HG03432 (cell line): ENCODE measurements at regions not wholly inside any gene's neighbourhood (a gene's known extent, or its start where the extent isn't known, plus 50 kb on each side); places are given as distances from the start of the nearest gene placed in this dataset.

Source experiments
- ATAC-seq: cut with Tn5 transposase; IDR thresholded peaks from one replicate; pipeline ENCODE4 v1.9.1; 2021; ENCODE audit warnings: mild to moderate bottlenecking, moderate library complexity; ENCODE audit not compliant: unreplicated experiment

DNA sequence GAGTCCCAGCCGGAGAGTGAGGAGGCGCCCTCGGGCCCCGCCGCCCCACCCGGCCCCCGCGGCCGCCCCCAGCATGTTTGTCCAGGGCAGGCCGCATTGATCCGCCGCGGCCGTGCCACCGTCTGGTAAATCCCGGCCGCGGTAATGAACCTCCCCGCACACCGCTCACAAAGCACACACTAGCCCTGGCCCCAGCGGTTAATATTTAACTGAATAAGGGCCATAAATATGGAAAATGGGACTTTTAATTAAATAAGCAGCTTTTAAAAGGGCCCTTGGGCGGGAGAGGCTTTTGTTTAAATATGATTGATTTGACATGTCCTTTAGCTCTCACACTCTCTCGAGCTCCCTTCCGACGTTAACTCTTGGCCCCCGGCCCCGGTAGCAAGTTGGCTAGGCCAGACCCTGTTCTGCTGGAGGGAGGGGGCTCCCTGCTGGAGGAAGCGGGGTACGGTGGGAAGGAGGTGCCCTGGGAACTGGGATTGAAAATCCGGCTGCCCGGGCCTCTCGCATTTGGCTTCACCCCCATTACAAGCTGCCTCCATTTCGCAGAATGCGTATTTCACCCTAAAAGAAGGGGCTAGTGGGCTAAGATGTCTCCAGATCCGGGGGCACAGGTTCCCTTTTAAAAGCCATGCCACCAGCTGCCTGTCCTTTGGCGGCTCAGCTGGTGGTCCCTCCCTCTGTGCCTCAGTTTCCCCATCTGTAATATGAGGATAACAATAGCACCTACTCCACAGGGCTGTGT, 199.8 kb downstream of the RBM19 start:
- ATAC-seq, result no peak

DNA sequence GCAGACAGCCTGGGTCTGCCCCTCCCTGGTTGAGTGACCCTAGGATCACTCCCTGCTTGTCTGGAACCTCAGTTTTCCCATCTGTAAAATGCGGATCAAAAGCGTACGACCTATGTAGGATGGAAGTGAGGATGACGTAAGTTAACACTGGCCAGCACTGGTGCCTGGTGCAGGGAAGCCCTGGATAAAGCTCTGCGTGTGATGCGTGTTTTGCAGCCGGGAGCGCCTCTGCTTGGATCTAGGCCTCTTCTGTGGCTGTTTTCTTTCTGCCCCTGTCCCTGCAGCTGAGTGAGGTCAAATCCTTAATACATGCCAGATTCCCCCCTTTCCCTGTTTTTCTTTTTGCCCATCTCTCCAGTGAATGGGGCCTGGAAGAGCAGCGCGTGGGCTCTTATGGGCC, 201.5 kb downstream of the RBM19 start:
- ATAC-seq, result no peak

- no peak for ATAC-seq
Observed at GRCh38 chr12:113762882-113763816, 203.0 kb downstream of the RBM19 start.

DNA sequence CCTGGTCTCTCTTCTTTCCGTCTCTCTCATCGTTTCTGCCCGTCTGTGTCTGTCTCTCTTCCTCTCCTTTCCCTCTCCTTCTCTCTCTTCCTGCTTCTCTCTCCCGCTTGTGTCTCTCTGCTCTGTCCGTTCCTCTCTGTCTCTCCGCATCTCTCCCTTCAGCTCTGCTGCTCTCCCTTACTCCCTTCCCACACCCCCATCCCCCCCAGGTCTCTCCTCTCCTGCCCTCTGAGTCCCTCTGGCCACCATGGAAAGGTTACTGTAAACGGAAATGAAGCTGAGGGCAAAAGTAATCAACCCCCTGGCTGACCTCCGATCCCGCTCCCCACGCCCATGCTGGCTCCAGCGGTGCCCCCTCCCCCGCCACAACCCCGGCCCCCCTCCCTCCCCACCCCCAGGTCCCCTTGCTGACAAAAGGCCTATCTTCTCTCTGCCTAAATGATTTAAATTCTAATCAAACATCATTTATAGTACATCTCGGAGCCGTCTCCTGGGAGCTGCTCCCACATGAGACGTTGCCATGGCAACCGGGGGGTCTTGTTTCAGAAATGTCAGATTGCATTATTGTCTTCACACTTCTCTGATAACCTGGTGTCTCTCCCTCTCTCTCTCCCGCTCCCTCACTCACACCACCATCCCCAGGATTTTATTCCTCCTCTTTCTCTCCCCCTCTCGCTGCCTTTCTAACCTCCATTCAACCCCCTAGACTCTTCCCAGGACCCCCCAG, 203.8 kb downstream of the RBM19 start:
- ATAC-seq, result no peak

- ATAC-seq, result no peak
Observed at GRCh38 chr12:113759135-113759534, 207.0 kb downstream of the RBM19 start.

- ATAC-seq, result no peak
Observed at GRCh38 chr12:113758165-113758924, 207.8 kb downstream of the RBM19 start.

GRCh38 chr12:113757221-113758002, 208.7 kb downstream of the RBM19 start:
- ATAC-seq, result no peak

GRCh38 chr12:113756609-113757008, 209.5 kb downstream of the RBM19 start:
- ATAC-seq, result no peak

DNA sequence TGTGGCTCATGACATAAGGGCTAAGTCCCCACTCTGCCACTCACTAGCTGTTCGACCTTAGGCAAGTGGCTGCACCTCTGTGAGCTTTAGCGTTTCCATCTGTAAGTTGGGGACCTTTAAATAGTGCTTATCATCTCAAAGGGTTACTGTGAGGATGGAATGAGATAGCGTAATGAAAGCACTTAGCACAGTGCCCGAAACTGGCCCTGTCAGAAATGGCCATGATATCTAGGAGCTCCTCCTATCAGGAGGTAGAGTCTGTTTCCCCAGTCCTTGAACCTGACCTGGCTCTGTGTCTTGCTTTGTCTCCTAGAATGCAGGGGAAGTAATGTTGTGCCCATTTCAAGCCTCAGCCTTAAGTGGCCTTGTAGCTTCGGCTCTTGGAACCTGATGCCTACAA, 211.0 kb downstream of the RBM19 start:
- ATAC-seq, result no peak

GRCh38 chr12:113751513-113751912, 214.6 kb downstream of the RBM19 start:
- ATAC-seq, result no peak

DNA sequence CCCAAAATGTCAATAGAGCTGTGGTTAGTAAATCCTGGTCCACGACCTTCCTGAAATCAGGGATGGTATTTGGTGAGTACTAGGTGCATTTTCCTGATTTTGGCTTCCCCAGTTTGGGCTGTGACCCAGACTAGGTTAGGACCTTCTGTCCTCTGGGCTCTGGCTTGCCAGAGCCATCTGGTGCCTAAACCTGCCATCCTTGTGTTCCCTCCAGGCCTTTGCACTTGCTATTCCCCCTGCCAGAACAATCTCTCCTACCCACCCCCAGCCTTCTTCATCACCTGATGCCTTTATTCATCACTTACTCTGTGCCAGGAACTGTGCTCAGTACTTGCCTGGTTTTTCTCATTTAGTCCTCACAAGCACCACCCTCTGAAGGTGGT, 216.7 kb downstream of the RBM19 start:
- no peak for ATAC-seq

DNA sequence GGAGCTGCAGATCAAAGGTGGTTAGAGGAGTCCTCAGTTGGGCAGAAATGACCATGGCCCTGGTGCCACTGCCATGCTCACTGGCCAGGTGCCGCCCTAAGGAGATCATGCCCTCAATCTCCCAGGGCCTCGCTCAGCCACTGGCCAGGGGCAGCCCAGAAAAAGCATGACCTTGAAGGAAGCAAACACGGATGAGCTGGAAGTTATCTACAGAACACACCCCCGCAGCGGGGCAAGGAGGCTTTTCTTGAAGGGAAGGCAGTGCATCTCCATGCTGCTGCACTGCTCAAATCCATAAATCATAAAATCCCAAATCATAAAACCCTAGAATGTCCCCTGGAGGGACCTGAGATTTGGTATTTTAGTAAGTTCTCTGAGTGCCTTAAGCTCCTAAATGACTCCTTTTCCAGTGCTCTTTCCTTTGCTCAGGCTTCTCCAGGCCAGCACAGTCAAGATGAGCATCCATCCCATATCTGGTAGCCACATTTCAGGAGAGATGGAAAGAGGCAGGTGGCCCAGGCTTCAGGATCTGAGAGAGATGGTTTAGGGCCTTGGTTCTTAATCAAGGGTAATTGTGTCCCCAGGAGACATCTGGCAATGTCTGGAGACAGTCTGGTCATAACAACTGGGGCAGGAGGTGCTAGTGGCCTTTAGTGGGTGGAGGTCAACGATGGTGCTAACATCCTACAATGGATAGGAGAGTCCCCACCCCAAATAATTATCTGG, 217.3 kb downstream of the RBM19 start:
- no peak for ATAC-seq

GRCh38 chr12:113747017-113747416, 219.1 kb downstream of the RBM19 start:
- no peak for ATAC-seq

- ATAC-seq, result no peak
Observed at GRCh38 chr12:113744802-113745395, 221.2 kb downstream of the RBM19 start.

- no peak for ATAC-seq
Observed at GRCh38 chr12:113742801-113743200, 223.3 kb downstream of the RBM19 start.

DNA sequence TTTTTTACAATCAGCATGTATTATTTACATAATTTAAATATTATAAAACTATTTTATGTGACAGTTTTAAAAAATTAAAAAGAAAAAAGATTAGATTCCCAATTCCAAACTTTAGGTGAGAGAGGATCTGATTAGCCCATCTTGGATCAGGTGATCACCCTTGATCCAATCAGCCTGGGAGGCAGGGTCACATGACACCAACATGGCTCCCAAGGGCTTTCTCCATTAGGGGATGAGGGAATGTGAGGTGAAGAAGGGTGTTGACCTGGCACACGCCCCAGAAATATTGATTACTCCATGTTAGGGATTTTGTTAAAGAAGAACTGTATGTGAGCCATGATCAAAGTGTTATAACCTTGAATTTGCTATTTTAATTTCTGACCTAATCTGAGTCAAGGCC, 225.4 kb downstream of the RBM19 start:
- no peak for ATAC-seq

- ATAC-seq, result no peak
Observed at GRCh38 chr12:113735131-113735530, 231.0 kb downstream of the RBM19 start.

DNA sequence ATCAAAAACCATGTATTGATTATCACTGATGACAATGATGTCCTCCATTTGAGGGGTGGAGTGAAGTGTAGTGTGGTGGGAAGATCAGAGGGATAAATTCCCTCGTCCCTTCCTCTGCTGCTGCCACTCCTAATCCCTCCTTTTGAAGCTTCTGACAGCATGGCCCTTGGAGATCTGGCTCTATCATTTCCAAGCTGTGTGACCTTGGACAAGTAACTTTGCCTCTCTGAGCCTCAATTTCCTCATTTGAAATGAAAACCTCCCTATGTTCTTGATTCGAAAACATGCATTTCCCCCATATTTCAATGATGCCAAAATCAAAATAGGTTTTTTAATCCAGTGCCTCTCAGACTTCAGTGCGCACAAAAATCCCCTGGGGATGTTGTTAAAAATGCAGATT, 231.6 kb downstream of the RBM19 start:
- ATAC-seq, result no peak

DNA sequence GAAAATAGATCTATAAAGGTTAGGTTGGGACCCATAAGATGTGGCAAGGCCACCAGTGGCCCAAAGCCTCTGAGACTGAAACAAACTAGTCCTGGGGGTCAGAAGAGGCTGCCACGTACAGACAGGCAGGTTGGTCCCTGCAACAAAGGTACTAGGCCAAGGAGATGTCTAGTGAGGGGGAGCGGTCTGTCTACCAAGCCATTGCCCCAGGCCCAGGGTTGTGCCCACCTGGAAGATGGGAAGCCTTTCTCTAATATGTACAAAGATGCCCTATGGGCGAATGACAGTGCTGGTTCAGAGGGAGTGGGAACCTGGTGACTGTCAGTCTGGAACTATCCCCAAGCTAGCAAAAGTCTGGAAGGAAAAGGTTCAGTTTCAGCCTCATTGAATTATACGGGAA, 233.2 kb downstream of the RBM19 start:
- no peak for ATAC-seq
